HFFc6 (cell line): ENCODE measurements at regions not wholly inside any gene's neighbourhood (a gene's known extent, or its start where the extent isn't known, plus 50 kb on each side); places are given as distances from the start of the nearest gene placed in this dataset.

Experiments
- DNase-seq: peaks from one replicate; pipeline ENCODE4 v3.0.0-alpha.2; 2018
- H3K27ac Mint-ChIP-seq: 2 replicates; pipeline ENCODE4 v1.8.0; 2020; ENCODE audit warnings: mild to moderate bottlenecking, mixed read lengths
- H3K27me3 Mint-ChIP-seq: 2 replicates; pipeline ENCODE4 v1.8.0; 2021; ENCODE audit warnings: mild to moderate bottlenecking, moderate library complexity, mixed read lengths; ENCODE audit not compliant: insufficient read depth
- H3K36me3 Mint-ChIP-seq: 2 replicates; pipeline ENCODE4 v1.8.0; 2021; ENCODE audit warnings: low read depth, mixed read lengths
- H3K4me1 Mint-ChIP-seq: 2 replicates; pipeline ENCODE4 v1.8.0; 2020; ENCODE audit warnings: low read depth, mixed read lengths
- H3K4me3 Mint-ChIP-seq: 2 replicates; pipeline ENCODE4 v1.8.0; 2020; ENCODE audit warnings: mild to moderate bottlenecking, moderate library complexity, mixed read lengths
- H3K9me3 Mint-ChIP-seq: 2 replicates; pipeline ENCODE4 v1.8.0; 2020; ENCODE audit warnings: mild to moderate bottlenecking, mixed read lengths
- CTCF ChIP-seq: fragments of 200-600 bp; sonication (generic); IDR thresholded peaks from 2 replicates; pipeline ENCODE4 v1.5.0; 2021; ENCODE audit warnings: antibody characterized with exemption, mild to moderate bottlenecking

GRCh38 chr9:86876621-86877196 lies 70.6 kb downstream of the GAS1 start:
- DNase-seq: no peak
- H3K4me3 Mint-ChIP-seq: no peak overlapping the region
- no peaks in the 10 kb centered on the region for H3K36me3 Mint-ChIP-seq
- H3K4me1 Mint-ChIP-seq: no peaks in the 10 kb centered on the region
- TF ChIP-seq CTCF: no peak
- no peak overlapping the region for H3K27ac Mint-ChIP-seq
- peaks cover 9% of the 10 kb centered on the region; the same call in 1 of the 2 replicates for H3K27me3 Mint-ChIP-seq
- no peaks in the 10 kb centered on the region for H3K9me3 Mint-ChIP-seq

- Mint-ChIP-seq H3K27ac (no peak overlapping the region), H3K4me3 (no peak overlapping the region), H3K36me3 (no peaks in the 10 kb centered on the region), H3K9me3 (no peaks in the 10 kb centered on the region), H3K4me1 (no peaks in the 10 kb centered on the region), H3K27me3 (peaks cover 4% of the 10 kb centered on the region; the same call in 1 of the 2 replicates)
- DNase-seq: no peak
- TF ChIP-seq CTCF: no peak
These were observed 78.7 kb downstream of the GAS1 start for GRCh38 chr9:86868616-86869015.

GRCh38 chr9:86867804-86868313 lies 79.4 kb downstream of the GAS1 start:
- H3K27me3 Mint-ChIP-seq: peaks cover 2% of the 10 kb centered on the region; the same call in 1 of the 2 replicates
- DNase-seq: no peak
- TF ChIP-seq CTCF: no peak
- no peak overlapping the region for H3K27ac Mint-ChIP-seq
- no peaks in the 10 kb centered on the region for H3K4me1 Mint-ChIP-seq
- no peaks in the 10 kb centered on the region for H3K36me3 Mint-ChIP-seq
- no peaks in the 10 kb centered on the region for H3K9me3 Mint-ChIP-seq
- no peak overlapping the region for H3K4me3 Mint-ChIP-seq

- Mint-ChIP-seq H3K4me3 (no peak overlapping the region), H3K27me3 (peaks cover 2% of the 10 kb centered on the region; the same call in 1 of the 2 replicates), H3K36me3 (no peaks in the 10 kb centered on the region), H3K9me3 (no peaks in the 10 kb centered on the region), H3K4me1 (no peaks in the 10 kb centered on the region), H3K27ac (no peak overlapping the region)
- no peak for DNase-seq
- no peak for TF ChIP-seq CTCF
These were observed 81.4 kb downstream of the GAS1 start for GRCh38 chr9:86865952-86866351.

GRCh38 chr9:86860006-86860405 lies 87.3 kb downstream of the GAS1 start:
- no peak for DNase-seq
- Mint-ChIP-seq H3K27me3 (no peaks in the 10 kb centered on the region), H3K4me1 (peaks cover 3% of the 10 kb centered on the region; the same call in 1 of the 2 replicates)

More at GRCh38 chr9:86860006-86860405, 87.3 kb downstream of the GAS1 start:
- Mint-ChIP-seq H3K9me3 (no peaks in the 10 kb centered on the region), H3K4me3 (no peak overlapping the region), H3K36me3 (no peaks in the 10 kb centered on the region), H3K27ac (no peak overlapping the region)
- no peak for TF ChIP-seq CTCF
